AG10803 (cell line): ENCODE measurements at regions not wholly inside any gene's neighbourhood (a gene's known extent, or its start where the extent isn't known, plus 50 kb on each side); places are given as distances from the start of the nearest gene placed in this dataset.

ENCODE experiments used
- DNase-seq: peaks from one replicate; pipeline ENCODE4 v3.0.0; 2010; ENCODE audit warnings: low read depth
- H3K4me3 ChIP-seq: 2 replicates; pipeline ENCODE4 v1.5.1; 2011; ENCODE audit warnings: mild to moderate bottlenecking, low read length, control low read depth
- TF ChIP-seq, protein P1 (sequence below): conservative IDR thresholded peaks from 2 replicates; pipeline ENCODE4 v1.5.1; 2011; ENCODE audit warnings: mild to moderate bottlenecking, low read length, control low read depth, inconsistent platforms

DNA sequence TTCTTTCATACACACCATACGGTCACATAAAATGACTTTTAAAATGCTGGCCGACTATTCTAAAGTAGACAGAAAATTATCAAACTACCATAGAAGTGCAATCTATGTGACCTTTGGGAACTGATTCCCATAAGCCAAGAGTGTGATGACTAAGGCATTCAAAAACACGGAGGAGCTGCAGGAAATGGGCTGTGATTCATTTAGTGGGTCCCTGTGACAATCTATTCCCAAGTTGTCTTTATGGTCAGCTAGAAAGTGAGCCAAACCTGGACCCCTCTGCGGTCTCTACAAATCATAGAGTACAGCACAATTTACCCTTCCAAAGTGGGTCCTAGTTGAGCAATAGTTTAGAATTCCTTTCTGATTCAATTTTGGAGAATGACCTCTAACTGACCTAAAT lies 251.5 kb upstream of the CBLB start:
- TF ChIP-seq, protein P1, sequence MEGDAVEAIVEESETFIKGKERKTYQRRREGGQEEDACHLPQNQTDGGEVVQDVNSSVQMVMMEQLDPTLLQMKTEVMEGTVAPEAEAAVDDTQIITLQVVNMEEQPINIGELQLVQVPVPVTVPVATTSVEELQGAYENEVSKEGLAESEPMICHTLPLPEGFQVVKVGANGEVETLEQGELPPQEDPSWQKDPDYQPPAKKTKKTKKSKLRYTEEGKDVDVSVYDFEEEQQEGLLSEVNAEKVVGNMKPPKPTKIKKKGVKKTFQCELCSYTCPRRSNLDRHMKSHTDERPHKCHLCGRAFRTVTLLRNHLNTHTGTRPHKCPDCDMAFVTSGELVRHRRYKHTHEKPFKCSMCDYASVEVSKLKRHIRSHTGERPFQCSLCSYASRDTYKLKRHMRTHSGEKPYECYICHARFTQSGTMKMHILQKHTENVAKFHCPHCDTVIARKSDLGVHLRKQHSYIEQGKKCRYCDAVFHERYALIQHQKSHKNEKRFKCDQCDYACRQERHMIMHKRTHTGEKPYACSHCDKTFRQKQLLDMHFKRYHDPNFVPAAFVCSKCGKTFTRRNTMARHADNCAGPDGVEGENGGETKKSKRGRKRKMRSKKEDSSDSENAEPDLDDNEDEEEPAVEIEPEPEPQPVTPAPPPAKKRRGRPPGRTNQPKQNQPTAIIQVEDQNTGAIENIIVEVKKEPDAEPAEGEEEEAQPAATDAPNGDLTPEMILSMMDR, result no peak
- peak; percentile 44 for DNase-seq
- H3K4me3 ChIP-seq, result no peak overlapping the region

DNA sequence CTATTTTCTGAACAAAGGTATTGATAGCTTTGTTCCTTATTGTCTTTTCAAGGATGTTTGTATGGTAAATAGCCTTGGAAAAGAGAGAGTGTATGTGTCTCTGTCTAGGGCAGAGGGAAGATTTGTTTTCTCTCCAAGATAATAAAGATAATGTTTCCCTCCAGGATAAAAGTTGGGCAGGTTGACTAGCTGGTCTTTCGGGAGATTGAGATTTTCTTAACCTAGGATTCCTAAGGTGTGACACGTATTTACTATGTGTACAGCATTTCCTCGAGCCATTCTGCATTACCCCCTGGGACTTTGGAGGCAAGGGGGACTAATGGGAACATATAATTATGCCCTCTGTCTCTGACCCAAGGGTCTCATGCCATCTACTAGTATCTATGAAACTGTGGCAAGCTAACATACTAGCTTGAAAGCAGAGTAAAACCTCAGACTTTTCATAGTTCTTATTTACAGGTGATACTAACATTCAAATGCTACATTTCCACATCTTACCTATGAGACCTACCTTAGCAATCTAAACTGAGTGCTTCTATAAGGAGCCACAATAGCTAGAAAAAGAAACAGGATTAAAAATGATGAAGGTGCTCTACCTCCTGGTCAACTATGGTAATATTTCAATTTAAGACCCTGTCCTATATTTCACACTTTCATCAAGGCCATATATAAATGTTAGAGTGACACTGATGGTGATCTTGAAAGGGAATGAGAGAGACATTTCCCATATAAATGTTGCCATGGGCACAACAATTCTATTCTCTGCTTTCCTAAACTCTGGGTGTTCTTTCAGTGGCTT lies 252.9 kb upstream of the CBLB start:
- TF ChIP-seq, protein P1, result no peak
- DNase-seq, result no peak
- no peak overlapping the region for H3K4me3 ChIP-seq

DNA sequence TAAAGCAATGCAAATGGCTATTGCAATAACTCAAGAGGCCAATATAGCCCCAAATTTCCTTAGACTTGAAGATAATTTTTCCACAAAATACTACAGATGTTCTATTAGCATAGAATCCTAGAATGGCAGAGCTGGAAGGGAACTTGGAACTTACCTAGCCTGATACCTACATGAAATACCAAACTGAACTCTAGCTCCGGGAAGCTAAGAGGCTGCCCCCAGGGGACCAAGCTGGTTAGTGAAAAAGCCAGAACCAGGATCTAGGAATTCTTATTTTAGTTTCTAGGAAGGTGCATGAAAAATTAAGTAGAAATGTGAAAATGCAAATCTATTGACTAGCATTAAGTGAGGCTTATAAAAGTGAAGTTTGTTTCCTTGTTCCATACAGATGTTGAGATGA lies 256.0 kb upstream of the CBLB start:
- no peak overlapping the region for H3K4me3 ChIP-seq
- no peak for DNase-seq
- TF ChIP-seq, protein P1, result no peak

DNA sequence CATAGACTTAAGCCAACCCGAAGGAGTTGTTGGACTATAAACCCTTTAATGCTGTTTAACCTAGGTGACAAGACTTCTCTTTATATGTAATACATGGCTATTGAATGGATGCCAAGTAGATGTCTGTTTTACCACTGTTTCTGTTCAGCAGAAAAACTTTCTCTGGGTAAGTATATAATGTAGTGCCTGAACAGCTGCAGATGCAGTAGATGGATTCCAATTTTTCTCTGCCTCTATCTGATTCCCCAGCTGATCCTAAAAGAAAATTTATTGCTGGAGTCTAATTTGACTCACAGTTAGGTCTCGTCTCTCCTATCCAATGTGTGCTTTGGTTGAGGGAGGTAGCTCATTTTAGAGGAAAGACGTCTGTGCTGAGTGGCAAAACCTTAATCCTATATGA lies 256.5 kb upstream of the CBLB start:
- TF ChIP-seq, protein P1, result no peak
- H3K4me3 ChIP-seq, result no peak overlapping the region
- DNase-seq, result no peak

DNA sequence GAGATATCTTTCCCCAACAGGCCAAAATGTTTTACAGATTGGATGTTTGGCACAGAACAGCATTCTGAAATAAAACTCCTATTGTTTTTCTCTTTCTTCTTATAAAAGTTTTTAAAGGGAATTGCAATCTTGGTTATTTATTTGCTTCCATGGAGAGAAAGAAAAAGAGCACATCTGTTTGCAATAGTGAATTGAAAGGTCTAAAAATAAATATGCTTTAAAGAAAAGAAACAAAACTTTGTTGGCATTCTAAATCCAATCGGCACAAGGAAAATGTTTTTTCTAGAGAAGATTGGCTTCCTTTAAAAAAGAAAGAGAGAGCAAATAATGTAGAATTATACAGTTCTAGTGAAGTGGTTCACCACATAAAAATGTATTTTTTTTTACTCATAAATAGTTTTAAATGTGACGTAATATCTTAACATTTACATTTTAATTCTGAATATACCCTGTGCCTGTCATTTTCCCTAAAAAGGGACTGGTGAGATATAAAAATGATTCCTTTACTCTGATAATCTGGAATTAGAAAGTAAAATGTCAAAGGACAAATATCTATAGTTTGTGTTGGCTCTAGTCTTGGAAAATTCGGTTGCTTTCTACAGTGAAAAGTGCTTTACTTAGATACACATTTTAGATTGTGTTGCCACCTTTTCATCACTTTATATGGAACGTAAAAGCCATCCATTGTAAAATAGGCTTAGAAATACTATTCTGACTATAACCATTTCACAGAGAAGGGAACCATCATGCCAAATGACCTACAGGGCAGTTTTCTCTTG lies 257.4 kb upstream of the CBLB start:
- H3K4me3 ChIP-seq, result no peak overlapping the region
- TF ChIP-seq, protein P1, result no peak
- peak; percentile 49 for DNase-seq

DNA sequence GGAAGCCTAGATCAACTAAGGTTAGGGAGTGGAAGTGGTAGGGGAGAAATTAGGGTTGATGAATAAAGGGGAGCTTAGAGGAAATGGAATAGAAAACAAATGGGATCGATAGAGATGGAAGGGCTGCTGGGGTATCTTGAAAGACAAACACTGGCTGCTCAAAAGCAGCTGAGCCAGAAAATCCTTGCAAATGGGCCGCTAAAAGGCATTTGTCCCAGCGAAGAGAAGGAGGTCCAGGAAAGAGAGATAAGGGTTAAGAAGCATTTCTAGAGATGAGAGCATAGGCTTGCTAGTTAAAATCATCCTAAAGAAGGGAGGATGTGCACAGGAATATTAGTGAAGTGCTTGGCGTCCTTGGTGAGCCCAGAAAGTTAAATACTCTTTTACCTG lies 258.0 kb upstream of the CBLB start:
- TF ChIP-seq, protein P1, result no peak
- H3K4me3 ChIP-seq, result no peak overlapping the region
- DNase-seq, result no peak

DNA sequence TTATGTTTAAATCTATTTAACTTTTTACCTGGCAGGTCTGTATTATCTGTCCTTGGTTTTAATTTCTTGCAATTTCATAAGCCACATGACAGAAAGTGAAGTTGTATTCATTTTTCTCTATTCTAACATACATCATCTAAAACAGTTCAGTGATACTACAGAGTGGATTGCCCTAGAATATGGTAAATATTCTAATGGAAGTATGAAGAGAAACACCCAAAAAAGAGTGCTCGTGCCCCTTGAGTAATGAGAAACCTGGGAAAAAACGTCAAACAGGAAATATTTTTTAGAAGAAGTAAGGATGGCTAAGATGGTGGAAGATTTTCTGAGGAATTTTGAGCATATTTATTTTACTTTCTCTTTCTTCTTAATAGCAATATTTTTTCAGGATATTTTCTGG lies 261.1 kb upstream of the CBLB start:
- H3K4me3 ChIP-seq, result no peak overlapping the region
- TF ChIP-seq, protein P1, result no peak
- no peak for DNase-seq
